Kidney (tissue), 13 donors: ENCODE measurements at regions not wholly inside any gene's neighbourhood (a gene's known extent, or its start where the extent isn't known, plus 50 kb on each side); places are given as distances from the start of the nearest gene placed in this dataset.

ENCODE experiments used
- DNase-seq, 5 donors: peaks; one replicate each; pipeline ENCODE4 v3.0.0-alpha.2; 2013 to 2020
- FAIRE-seq: peaks from 2 replicates; lab custom pipeline; 2012; peaks lifted over from hg19 to GRCh38; lab: Jason Lieb, UNC
- H3K27ac ChIP-seq, 2 donors: one replicate each; pipeline ENCODE4 v1.7.0; 2013; ENCODE audit warnings: low read depth in 2 of 2, low read length in 2 of 2, inconsistent platforms in 1 of 2
- H3K27me3 ChIP-seq: one replicate; pipeline ENCODE4 v1.7.1; 2013; ENCODE audit warnings: low read length, inconsistent platforms; ENCODE audit not compliant: control insufficient read depth, insufficient read depth
- H3K36me3 ChIP-seq, 3 donors: one replicate each; pipeline versions ENCODE4 v1.7.0 to v1.7.1; 2013; ENCODE audit warnings: low read length in 3 of 3, control low read depth in 1 of 3, inconsistent platforms in 1 of 3; ENCODE audit not compliant: insufficient read depth in 3 of 3, control insufficient read depth in 2 of 3
- H3K4me1 ChIP-seq, 3 donors: one replicate each; pipeline versions ENCODE4 v1.7.0 to v1.7.1; 2013; ENCODE audit warnings: low read length in 3 of 3, inconsistent platforms in 1 of 3, low read depth in 1 of 3; ENCODE audit not compliant: control insufficient read depth in 2 of 3, insufficient read depth in 2 of 3
- H3K4me3 ChIP-seq, 3 donors: one replicate each; pipeline versions ENCODE4 v1.7.0 to v1.8.1; 2013; ENCODE audit warnings: low read length in 3 of 3, control low read depth in 1 of 3, inconsistent platforms in 1 of 3
- H3K9ac ChIP-seq, 3 donors: one replicate each; pipeline versions ENCODE4 v1.7.0 to v1.7.1; 2013; ENCODE audit warnings: low read length in 3 of 3, control low read depth in 1 of 3, inconsistent platforms in 1 of 3
- H3K9me3 ChIP-seq, 3 donors: one replicate each; pipeline versions ENCODE4 v1.7.0 to v1.7.1; 2013; ENCODE audit warnings: low read length in 3 of 3, control low read depth in 1 of 3, inconsistent platforms in 1 of 3; ENCODE audit not compliant: control insufficient read depth in 2 of 3, insufficient read depth in 1 of 3
- CTCF ChIP-seq: IDR thresholded peaks from 3 replicates; pipeline ENCODE4 v1.5.1; 2012; ENCODE audit warnings: mild to moderate bottlenecking, moderate library complexity, borderline replicate concordance; ENCODE audit not compliant: insufficient read depth; ENCODE audit errors: extremely low read depth
- intact Hi-C: fragments of 100-400 bp; cut with DNase I; formaldehyde crosslinking; loops from one replicate; pipeline ENCODE4 v1.11.1; 2022
- donor health status: control.
- donor health status: control.
- donor health status: control.
- donor health status: control.
- donor health status: control.
- donor health status: DM: yes; HTN: yes; CAD: no.
- donor health status: Normal renal cell carcinoma (clear cell type).

- no peak for TF ChIP-seq CTCF
- no peaks in the 10 kb centered on the region for H3K36me3 ChIP-seq
- H3K9me3 ChIP-seq: peaks cover 0 to 5% (median 0%) of the 10 kb centered on the region in 3 donors
- peak in 3 of 5 donors; percentile 21 to 86 (median 68) for DNase-seq
- H3K27ac ChIP-seq: no peak overlapping the region
- intact Hi-C loops: no loop called here
- no peak overlapping the region for H3K4me3 ChIP-seq
- no peak for FAIRE-seq
- H3K4me1 ChIP-seq: no peaks in the 10 kb centered on the region
- no peaks in the 10 kb centered on the region for H3K27me3 ChIP-seq
- H3K9ac ChIP-seq: no peak overlapping the region
Measured at GRCh38 chr3:72617424-72618024, 230.7 kb downstream of the SHQ1 start.

GRCh38 chr3:72615776-72616175 lies 232.5 kb downstream of the SHQ1 start:
- intact Hi-C loops: no loop called here
- no peak for TF ChIP-seq CTCF
- Histone ChIP-seq H3K9ac (no peak overlapping the region), H3K9me3 (peaks cover 0 to 5% (median 0%) of the 10 kb centered on the region in 3 donors), H3K36me3 (no peaks in the 10 kb centered on the region), H3K4me3 (no peak overlapping the region), H3K27me3 (no peaks in the 10 kb centered on the region), H3K27ac (no peak overlapping the region), H3K4me1 (no peaks in the 10 kb centered on the region)
- FAIRE-seq: no peak
- DNase-seq: no peak

GRCh38 chr3:72615182-72615581 lies 233.1 kb downstream of the SHQ1 start:
- Histone ChIP-seq H3K4me1 (no peaks in the 10 kb centered on the region), H3K27me3 (no peaks in the 10 kb centered on the region), H3K36me3 (no peaks in the 10 kb centered on the region), H3K9ac (no peak overlapping the region), H3K9me3 (peaks cover 0 to 5% (median 0%) of the 10 kb centered on the region in 3 donors), H3K27ac (no peak overlapping the region), H3K4me3 (no peak overlapping the region)
- no peak for FAIRE-seq
- DNase-seq: no peak
- TF ChIP-seq CTCF: no peak
- intact Hi-C loops: no loop called here
